Left lung (tissue), 4 donors: ENCODE measurements at regions not wholly inside any gene's neighbourhood (a gene's known extent, or its start where the extent isn't known, plus 50 kb on each side); places are given as distances from the start of the nearest gene placed in this dataset.

Source experiments
- ATAC-seq: fragments of 200-7000 bp; cut with Tn5 transposase; one replicate; pipeline ENCODE4 v1.9.1; 2020; ENCODE audit warnings: moderate library complexity
- DNase-seq, 4 donors: peaks; one replicate each; pipeline ENCODE4 v3.0.0-alpha.2; 2013 to 2020
- H3K27ac ChIP-seq, 2 donors: fragments of 200-600 bp; sonication (generic) in 1 of 2; one replicate each; pipeline versions ENCODE4 v1.5.0 to v1.8.0; 2020 to 2021
- H3K27me3 ChIP-seq, 2 donors: fragments of 200-600 bp; sonication (generic) in 1 of 2; one replicate each; pipeline versions ENCODE4 v1.5.0 to v1.8.0; 2020 to 2021
- H3K36me3 ChIP-seq, 2 donors: fragments of 200-600 bp; sonication (generic) in 1 of 2; one replicate each; pipeline versions ENCODE4 v1.5.0 to v1.8.0; 2020 to 2021
- H3K4me1 ChIP-seq, 2 donors: fragments of 200-600 bp; one replicate each; pipeline ENCODE4 v1.8.0; 2021
- H3K4me3 ChIP-seq, 2 donors: fragments of 200-600 bp; sonication (generic) in 1 of 2; one replicate each; pipeline versions ENCODE4 v1.5.0 to v1.8.0; 2020 to 2021; ENCODE audit warnings: mild to moderate bottlenecking in 1 of 2
- H3K9me3 ChIP-seq, 2 donors: fragments of 200-600 bp; sonication (generic) in 1 of 2; one replicate each; pipeline versions ENCODE4 v1.5.0 to v1.8.0; 2020 to 2021
- intact Hi-C, 2 donors: fragments of 100-400 bp; cut with DNase I; formaldehyde crosslinking; loops; one replicate each; pipeline versions ENCODE4 v1.11.2 to v1.14.2; 2022
- TF ChIP-seq, protein P1 (sequence below), 2 donors: fragments of 200-600 bp; sonication (generic) in 1 of 2; IDR thresholded peaks; one replicate each; pipeline versions ENCODE4 v1.5.0 to v1.8.0; 2021; ENCODE audit warnings: antibody characterized with exemption in 2 of 2
- donor health status: DM: no; HTN: yes; CAD: no.
- donor health status: DM: no; HTN: no; CAD: no.

DNA sequence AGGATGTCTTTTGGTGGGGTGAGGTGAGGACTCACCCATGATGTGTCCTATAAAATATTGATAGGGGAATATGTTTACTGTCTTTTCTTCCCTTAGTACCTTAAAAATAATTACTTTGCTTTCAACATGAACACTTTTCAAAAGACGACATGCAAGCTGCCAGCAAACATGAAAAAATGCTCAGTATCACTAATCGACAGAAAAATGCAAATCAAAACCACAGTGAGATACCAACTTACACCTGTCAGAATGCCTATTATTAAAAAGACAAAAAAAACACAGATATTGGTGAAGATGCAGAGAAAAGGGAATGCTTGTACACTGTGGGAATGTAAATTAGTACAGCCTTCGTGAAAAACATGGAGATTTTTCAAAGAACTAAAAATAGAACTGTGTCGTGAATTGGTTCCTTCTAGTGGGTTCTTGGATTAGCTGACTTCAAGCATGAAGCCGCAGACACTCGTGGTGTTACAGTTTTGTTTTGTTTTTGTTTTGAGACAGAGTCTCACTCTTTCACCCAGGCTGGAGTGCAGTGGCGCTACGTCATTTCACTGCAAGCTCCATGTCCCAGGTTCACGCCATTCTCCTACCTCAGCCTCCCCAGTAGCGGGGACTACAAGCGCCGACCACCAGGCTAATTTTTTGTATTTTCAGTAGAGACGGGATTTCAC lies 160.9 kb downstream of the FGF9 start:
- ATAC-seq (no peak), DNase-seq (no peak)
- no peaks in the 10 kb centered on the region for H3K27me3 ChIP-seq
- H3K36me3 ChIP-seq: no peaks in the 10 kb centered on the region
- intact Hi-C loops: no loop called here
- no peak overlapping the region for H3K27ac ChIP-seq
- H3K4me1 ChIP-seq: no peaks in the 10 kb centered on the region
- H3K4me3 ChIP-seq: no peak overlapping the region
- peaks cover 0 to 5% of the 10 kb centered on the region in 2 donors for H3K9me3 ChIP-seq
- TF ChIP-seq, protein P1, sequence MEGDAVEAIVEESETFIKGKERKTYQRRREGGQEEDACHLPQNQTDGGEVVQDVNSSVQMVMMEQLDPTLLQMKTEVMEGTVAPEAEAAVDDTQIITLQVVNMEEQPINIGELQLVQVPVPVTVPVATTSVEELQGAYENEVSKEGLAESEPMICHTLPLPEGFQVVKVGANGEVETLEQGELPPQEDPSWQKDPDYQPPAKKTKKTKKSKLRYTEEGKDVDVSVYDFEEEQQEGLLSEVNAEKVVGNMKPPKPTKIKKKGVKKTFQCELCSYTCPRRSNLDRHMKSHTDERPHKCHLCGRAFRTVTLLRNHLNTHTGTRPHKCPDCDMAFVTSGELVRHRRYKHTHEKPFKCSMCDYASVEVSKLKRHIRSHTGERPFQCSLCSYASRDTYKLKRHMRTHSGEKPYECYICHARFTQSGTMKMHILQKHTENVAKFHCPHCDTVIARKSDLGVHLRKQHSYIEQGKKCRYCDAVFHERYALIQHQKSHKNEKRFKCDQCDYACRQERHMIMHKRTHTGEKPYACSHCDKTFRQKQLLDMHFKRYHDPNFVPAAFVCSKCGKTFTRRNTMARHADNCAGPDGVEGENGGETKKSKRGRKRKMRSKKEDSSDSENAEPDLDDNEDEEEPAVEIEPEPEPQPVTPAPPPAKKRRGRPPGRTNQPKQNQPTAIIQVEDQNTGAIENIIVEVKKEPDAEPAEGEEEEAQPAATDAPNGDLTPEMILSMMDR (IDR thresholded peaks at IDR 0.05): no peak

DNA sequence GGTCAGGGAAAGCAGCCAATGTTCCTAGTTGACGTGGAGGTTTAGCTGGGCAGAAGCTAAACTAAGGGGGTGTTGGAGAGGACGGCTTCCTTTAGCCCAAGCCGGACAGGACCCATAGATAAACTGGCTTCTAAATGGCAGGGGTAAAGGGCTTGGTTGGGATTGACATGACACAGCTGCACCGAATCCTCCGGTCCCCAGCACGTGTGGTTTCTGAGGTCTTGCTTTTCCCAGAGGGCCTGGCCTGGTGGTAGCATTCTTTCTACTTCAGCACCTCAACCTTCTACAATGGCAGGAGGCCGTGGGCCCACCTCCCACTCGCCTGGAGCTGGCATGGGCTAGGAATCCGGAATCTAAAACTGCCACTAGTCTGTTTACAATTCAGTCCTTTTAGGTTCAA lies 163.0 kb downstream of the FGF9 start:
- Histone ChIP-seq H3K27ac (no peak overlapping the region), H3K4me1 (no peaks in the 10 kb centered on the region), H3K4me3 (no peak overlapping the region), H3K27me3 (no peaks in the 10 kb centered on the region), H3K36me3 (no peaks in the 10 kb centered on the region), H3K9me3 (peaks cover 0 to 5% of the 10 kb centered on the region in 2 donors)
- intact Hi-C loops: no loop called here
- TF ChIP-seq, protein P1 (IDR thresholded peaks at IDR 0.05): no peak
- DNase-seq (no peak), ATAC-seq (no peak)

DNA sequence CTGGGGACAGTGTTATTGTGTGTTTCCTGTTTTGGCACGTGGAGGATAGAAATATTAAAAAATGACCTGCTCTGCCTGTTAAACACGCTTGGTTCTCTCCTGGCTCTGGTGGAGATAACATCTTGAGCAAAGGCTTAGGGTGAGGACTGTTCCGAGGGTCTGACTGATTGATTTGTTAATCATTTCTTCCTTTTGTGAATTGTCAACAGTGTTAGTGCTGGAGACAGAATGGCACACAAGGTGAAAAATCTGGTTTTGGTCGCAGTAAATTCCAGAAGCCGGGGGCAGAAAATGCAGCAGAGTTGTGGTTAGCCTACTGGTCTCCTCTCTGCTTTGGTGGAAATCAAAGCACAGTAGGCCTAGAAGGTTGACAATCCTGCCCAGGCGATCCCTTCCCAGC lies 163.6 kb downstream of the FGF9 start:
- intact Hi-C loops: no loop called here
- Histone ChIP-seq H3K36me3 (no peaks in the 10 kb centered on the region), H3K9me3 (peaks cover 0 to 5% of the 10 kb centered on the region in 2 donors), H3K27ac (no peak overlapping the region), H3K4me1 (no peaks in the 10 kb centered on the region), H3K27me3 (no peaks in the 10 kb centered on the region), H3K4me3 (no peak overlapping the region)
- TF ChIP-seq, protein P1 (IDR thresholded peaks at IDR 0.05): no peak
- ATAC-seq (no peak), DNase-seq (no peak)

DNA sequence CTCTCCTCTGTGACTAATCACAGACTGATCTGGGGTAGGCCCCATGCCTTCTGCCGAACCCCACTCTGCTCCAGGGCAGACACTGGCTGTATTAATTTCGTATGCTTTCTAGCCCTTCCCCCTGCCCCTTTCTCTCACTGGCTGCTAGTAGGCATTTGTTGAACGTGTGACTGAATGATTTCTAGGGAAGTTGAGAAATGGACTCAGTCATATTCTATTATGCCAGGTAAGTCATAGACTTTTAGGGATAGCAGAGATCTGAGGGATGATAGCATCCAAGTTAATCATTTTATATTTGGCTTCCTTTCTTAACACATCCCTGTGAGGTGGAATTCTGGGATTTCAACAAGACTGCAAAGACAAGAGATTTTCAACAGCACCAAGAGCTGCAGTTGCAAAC lies 166.4 kb downstream of the FGF9 start:
- Histone ChIP-seq H3K4me3 (no peak overlapping the region), H3K27me3 (no peaks in the 10 kb centered on the region), H3K9me3 (peaks cover 0 to 5% of the 10 kb centered on the region in 2 donors), H3K4me1 (no peaks in the 10 kb centered on the region), H3K27ac (no peak overlapping the region), H3K36me3 (no peaks in the 10 kb centered on the region)
- intact Hi-C loops: no loop called here
- DNase-seq (no peak), ATAC-seq (no peak)
- TF ChIP-seq, protein P1 (IDR thresholded peaks at IDR 0.05): no peak

DNA sequence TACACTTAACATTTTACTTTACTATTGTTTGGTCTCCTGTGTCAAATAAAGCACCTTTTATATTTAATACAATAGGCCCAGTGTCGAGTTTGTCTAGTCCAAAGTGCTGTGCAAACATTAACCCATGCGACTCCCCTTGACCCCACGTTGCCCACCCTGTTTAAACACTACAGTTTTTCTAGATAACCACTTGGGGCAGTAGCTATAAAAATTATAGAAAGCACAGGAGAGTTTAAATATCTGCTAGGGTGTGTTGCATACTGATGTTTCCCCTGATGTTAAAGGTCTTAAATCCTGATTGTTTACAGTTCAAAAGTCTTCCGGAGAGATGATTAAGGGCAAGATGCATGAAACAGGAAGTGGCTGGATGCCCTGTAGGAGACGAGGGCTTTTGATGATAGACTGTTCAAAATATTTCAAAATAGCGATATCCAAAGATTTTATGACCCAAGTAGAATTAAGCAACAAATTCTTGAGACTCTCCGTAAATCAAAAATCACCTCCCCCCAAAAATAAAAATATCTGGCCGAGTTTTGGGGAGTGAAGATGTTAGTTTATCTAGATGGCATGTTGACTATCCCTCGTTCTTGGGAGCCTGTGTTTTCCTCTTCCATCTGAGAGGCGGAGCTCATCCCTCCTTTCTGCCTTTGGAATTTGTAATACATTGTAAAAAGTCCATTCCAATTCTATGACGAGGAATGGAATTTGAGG lies 167.1 kb downstream of the FGF9 start:
- no peaks in the 10 kb centered on the region for H3K36me3 ChIP-seq
- no peaks in the 10 kb centered on the region for H3K9me3 ChIP-seq
- no peaks in the 10 kb centered on the region for H3K27me3 ChIP-seq
- no peak overlapping the region for H3K4me3 ChIP-seq
- no peak overlapping the region for H3K27ac ChIP-seq
- ATAC-seq: no peak
- H3K4me1 ChIP-seq: no peaks in the 10 kb centered on the region
- TF ChIP-seq, protein P1 (IDR thresholded peaks at IDR 0.05): no peak
- DNase-seq: no peak
- intact Hi-C loops: no loop called here
